Gastrocnemius medialis (tissue), 4 donors: ENCODE measurements at regions not wholly inside any gene's neighbourhood (a gene's known extent, or its start where the extent isn't known, plus 50 kb on each side); places are given as distances from the start of the nearest gene placed in this dataset.

Source experiments
- POLR2A ChIP-seq, 2 donors: fragments of 450-650 bp; IDR thresholded peaks; one replicate each; pipeline ENCODE4 v1.6.1; 2017; ENCODE audit warnings: antibody characterized with exemption in 2 of 2, mild to moderate bottlenecking in 2 of 2, moderate library complexity in 2 of 2
- TF ChIP-seq, protein P1 (sequence below), 5 experiments: fragments of 450-650 bp in 3 of 5; fragments of 200-600 bp in 2 of 5; sonication (generic) in 2 of 5; IDR thresholded peaks in 4 of 5; conservative IDR thresholded peaks in 1 of 5; 1 replicate in 4 of 5; 2 replicates in 1 of 5; pipeline ENCODE4 v1.5.1; 2016 to 2019; ENCODE audit warnings: antibody characterized with exemption in 5 of 5, mild to moderate bottlenecking in 3 of 5, moderate library complexity in 3 of 5

- TF ChIP-seq, protein P1, sequence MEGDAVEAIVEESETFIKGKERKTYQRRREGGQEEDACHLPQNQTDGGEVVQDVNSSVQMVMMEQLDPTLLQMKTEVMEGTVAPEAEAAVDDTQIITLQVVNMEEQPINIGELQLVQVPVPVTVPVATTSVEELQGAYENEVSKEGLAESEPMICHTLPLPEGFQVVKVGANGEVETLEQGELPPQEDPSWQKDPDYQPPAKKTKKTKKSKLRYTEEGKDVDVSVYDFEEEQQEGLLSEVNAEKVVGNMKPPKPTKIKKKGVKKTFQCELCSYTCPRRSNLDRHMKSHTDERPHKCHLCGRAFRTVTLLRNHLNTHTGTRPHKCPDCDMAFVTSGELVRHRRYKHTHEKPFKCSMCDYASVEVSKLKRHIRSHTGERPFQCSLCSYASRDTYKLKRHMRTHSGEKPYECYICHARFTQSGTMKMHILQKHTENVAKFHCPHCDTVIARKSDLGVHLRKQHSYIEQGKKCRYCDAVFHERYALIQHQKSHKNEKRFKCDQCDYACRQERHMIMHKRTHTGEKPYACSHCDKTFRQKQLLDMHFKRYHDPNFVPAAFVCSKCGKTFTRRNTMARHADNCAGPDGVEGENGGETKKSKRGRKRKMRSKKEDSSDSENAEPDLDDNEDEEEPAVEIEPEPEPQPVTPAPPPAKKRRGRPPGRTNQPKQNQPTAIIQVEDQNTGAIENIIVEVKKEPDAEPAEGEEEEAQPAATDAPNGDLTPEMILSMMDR (IDR thresholded peaks at IDR 0.05 in 4 of 5, conservative IDR thresholded peaks at IDR 0.05 in 1 of 5): no peak
- TF ChIP-seq POLR2A (IDR thresholded peaks at IDR 0.05): no peak
Observed at GRCh38 chr5:130424341-130424740, 520.1 kb downstream of the CHSY3 start.
